ENCODE measurements at regions not wholly inside any gene's neighbourhood (a gene's known extent, or its start where the extent isn't known, plus 50 kb on each side); places are given as distances from the start of the nearest gene placed in this dataset.

DNA sequence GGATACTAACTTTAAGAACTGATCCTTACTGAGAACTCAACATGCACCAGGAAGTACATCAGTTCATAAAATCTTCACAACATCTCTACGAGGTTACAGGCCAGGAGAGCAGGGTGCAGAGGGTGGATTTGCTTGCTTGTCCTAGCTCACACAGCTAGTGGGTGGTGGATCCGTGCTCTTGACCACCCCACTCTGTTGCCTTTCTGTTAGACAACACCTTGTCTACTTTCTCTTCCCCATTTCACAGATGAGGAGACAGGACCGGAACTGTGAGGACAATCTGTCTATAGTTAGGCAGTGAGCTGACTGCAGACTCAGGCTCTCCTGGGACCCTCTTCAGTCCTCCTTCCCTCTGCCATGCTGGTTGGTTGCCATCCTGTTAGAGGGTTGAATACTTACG lies 221.7 kb upstream of the TLE3 start:
- BruUV-seq (replicated peaks), result no TSS peak
- Histone ChIP-seq H3K9ac (ENCODE audit: low read length) (no peak overlapping the region), H3K4me1 (ENCODE audit: control insufficient read depth in 1 of 2, insufficient read depth in 2 of 2, low read length in 2 of 2) (0 out of 4 replicates have a peak, but pooled peaks cover 0 to 3% of the 10 kb centered on the region in 2 experiments)

DNA sequence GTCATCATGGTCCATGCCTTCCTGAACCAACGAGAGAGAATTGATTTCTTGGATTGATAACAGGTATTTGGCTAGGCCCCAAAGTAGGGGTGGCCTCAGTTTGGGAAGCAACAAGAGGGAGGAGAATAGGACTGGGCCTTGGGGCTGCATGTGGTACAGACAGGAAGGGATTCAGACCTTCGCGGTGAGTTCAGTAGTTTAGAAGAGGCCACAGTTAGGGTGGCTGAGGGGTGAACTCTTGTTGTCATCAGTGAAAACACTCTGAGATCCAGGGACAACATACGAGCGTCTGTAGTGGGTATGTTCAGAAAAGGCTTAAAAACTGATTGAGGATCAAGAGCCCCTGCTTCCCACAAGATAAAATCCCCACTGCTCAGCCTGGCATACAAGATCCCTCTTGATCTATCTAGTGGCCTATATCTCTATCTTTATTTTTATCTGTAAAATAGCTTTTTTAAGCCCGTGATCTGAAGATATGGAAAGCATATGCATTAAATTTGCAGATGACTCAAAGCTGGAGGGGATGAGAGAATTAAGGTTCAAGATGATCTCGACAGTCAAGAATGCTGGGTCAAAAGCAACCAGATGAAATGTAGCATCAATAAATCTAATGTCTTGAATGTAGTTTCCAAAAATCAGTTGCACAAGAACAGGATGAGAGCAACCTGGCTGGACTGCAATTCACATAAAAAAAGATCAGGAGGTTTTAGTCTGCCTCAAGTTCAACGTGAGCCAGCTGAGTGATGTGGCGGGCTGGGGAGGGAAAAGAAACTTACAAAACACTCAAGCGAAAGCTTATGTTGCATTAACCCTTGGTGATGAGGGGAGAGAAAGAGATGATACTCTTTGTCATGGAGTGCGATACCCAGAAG lies 221.1 kb upstream of the TLE3 start:
- Histone ChIP-seq H3K4me1 (ENCODE audit: control insufficient read depth in 1 of 2, insufficient read depth in 2 of 2, low read length in 2 of 2) (0 out of 4 replicates have a peak, but pooled peaks cover 0 to 3% of the 10 kb centered on the region in 2 experiments), H3K27me3 (ENCODE audit: insufficient read depth, low read length) (no peaks in the 10 kb centered on the region), H4K20me1 (ENCODE audit: insufficient read depth) (no peaks in the 10 kb centered on the region), H3K4me2 (ENCODE audit: low read length) (no peak overlapping the region), H2AFZ (ENCODE audit: low read depth, low read length, poor library complexity, severe bottlenecking) (no peak overlapping the region), H3K79me2 (ENCODE audit: insufficient read depth, low read length) (no peaks in the 10 kb centered on the region), H3K36me3 (ENCODE audit: control insufficient read depth in 1 of 2, insufficient read depth in 2 of 2, low read length in 2 of 2) (no peaks in the 10 kb centered on the region), H3K4me3 (replicated peaks in 1 of 2; ENCODE audit: low read depth in 1 of 2, low read length in 2 of 2) (no peak overlapping the region), H3K27ac (ENCODE audit: low read depth, low read length) (no peak overlapping the region), H3K9me3 (ENCODE audit: control insufficient read depth in 1 of 2, insufficient read depth in 1 of 2, low read depth in 1 of 2, low read length in 2 of 2) (no peaks in the 10 kb centered on the region), H3K9ac (ENCODE audit: low read length) (no peak overlapping the region), H3K9me2 (ENCODE audit: insufficient read depth) (no peaks in the 10 kb centered on the region)
- DNase-seq (ENCODE audit: low read depth, low spot score), result no peak
- no TSS peak for BruUV-seq (replicated peaks)
- no peak for ATAC-seq
- CTCF ChIA-PET, result no interaction called here
- POLR2A ChIA-PET, result no interaction called here
- RAD21 ChIA-PET (ENCODE audit: low non-redundant PET in 1 of 2, low total read pairs in 2 of 2, uncharacterized antibody in 2 of 2, unreplicated experiment in 2 of 2), result no interaction called here
- intact Hi-C loops (cut with micrococcal nuclease), result no loop called here
- TF ChIP-seq POLR2AphosphoS5 (IDR thresholded peaks at IDR 0.05; ENCODE audit: low read depth, low read length) (no peak), TCF7L2 (IDR thresholded peaks at IDR 0.05; ENCODE audit: borderline replicate concordance, extremely low read depth, insufficient read depth, insufficient read length) (no peak)
- TF ChIP-seq, protein P1, sequence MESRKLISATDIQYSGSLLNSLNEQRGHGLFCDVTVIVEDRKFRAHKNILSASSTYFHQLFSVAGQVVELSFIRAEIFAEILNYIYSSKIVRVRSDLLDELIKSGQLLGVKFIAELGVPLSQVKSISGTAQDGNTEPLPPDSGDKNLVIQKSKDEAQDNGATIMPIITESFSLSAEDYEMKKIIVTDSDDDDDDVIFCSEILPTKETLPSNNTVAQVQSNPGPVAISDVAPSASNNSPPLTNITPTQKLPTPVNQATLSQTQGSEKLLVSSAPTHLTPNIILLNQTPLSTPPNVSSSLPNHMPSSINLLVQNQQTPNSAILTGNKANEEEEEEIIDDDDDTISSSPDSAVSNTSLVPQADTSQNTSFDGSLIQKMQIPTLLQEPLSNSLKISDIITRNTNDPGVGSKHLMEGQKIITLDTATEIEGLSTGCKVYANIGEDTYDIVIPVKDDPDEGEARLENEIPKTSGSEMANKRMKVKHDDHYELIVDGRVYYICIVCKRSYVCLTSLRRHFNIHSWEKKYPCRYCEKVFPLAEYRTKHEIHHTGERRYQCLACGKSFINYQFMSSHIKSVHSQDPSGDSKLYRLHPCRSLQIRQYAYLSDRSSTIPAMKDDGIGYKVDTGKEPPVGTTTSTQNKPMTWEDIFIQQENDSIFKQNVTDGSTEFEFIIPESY (IDR thresholded peaks at IDR 0.05; ENCODE audit: extremely low read depth, insufficient replicate concordance, low read length), result no peak

More for the DNA sequence above, 221.7 kb upstream of the TLE3 start:
- DNase-seq (ENCODE audit: low read depth, low spot score) (no peak), ATAC-seq (no peak)
- CTCF ChIA-PET, result no interaction called here
- Histone ChIP-seq H3K4me2 (ENCODE audit: low read length) (no peak overlapping the region), H2AFZ (ENCODE audit: low read depth, low read length, poor library complexity, severe bottlenecking) (no peak overlapping the region), H3K4me3 (replicated peaks in 1 of 2; ENCODE audit: low read depth in 1 of 2, low read length in 2 of 2) (no peak overlapping the region), H3K79me2 (ENCODE audit: insufficient read depth, low read length) (no peaks in the 10 kb centered on the region), H4K20me1 (ENCODE audit: insufficient read depth) (no peaks in the 10 kb centered on the region), H3K27ac (ENCODE audit: low read depth, low read length) (no peak overlapping the region), H3K9me3 (ENCODE audit: control insufficient read depth in 1 of 2, insufficient read depth in 1 of 2, low read depth in 1 of 2, low read length in 2 of 2) (no peaks in the 10 kb centered on the region), H3K36me3 (ENCODE audit: control insufficient read depth in 1 of 2, insufficient read depth in 2 of 2, low read length in 2 of 2) (no peaks in the 10 kb centered on the region), H3K27me3 (ENCODE audit: insufficient read depth, low read length) (no peaks in the 10 kb centered on the region), H3K9me2 (ENCODE audit: insufficient read depth) (no peaks in the 10 kb centered on the region)
- intact Hi-C loops (cut with micrococcal nuclease), result no loop called here
- POLR2A ChIA-PET, result no interaction called here
- no peak for TF ChIP-seq EGR1 (IDR thresholded peaks at IDR 0.05; ENCODE audit: low read depth)
- TF ChIP-seq JUND (IDR thresholded peaks at IDR 0.05), result no peak
- TF ChIP-seq, protein P1 (IDR thresholded peaks at IDR 0.05; ENCODE audit: extremely low read depth, insufficient replicate concordance, low read length), result no peak
- no peak for TF ChIP-seq YY1 (IDR thresholded peaks at IDR 0.05; ENCODE audit: extremely low read depth, insufficient replicate concordance, low read depth, low read length)
- TF ChIP-seq FOSL1 (IDR thresholded peaks at IDR 0.05; ENCODE audit: low read depth), result no peak
- TF ChIP-seq SRF (IDR thresholded peaks at IDR 0.05; ENCODE audit: low read depth), result no peak
- TF ChIP-seq ZFX (IDR thresholded peaks at IDR 0.05), result no peak
- RAD21 ChIA-PET (ENCODE audit: low non-redundant PET in 1 of 2, low total read pairs in 2 of 2, uncharacterized antibody in 2 of 2, unreplicated experiment in 2 of 2), result interaction anchor here in 1 of 2 experiments (0.9 kb wide), 1 partner anchor 48 kb away, joined by 4 read pairs; no protein-coding TSS in a partner anchor
